Activated CD4-positive, alpha-beta T cell treated with anti-CD3 and anti-CD28 coated beads, Interleukin-2, amount 50 U/mL, for 16 hours (primary cell): ENCODE measurements at regions not wholly inside any gene's neighbourhood (a gene's known extent, or its start where the extent isn't known, plus 50 kb on each side); places are given as distances from the start of the nearest gene placed in this dataset.

Experiments
- DNase-seq: peaks from one replicate; pipeline ENCODE4 v3.0.0-alpha.2; 2020

DNA sequence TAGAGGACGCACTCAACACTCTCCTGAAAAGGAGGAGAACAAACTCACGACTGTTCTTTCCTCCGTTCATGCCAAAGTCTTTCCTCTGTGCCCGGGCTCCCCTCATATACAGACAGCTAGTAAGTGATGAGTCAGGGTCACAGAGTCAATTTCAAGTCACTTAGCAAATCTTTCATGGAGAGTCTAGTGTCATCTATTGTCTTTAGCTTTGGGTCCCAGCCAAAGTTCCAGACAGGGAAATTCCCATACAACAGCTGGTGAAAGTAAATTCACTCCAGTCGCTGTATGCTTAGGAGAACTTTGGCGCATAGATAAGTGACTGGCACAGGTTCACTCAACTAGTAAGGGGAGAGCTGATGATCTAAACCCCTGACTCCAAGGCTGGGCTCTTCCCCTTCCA, 226.5 kb downstream of the MID1 start:
- DNase-seq, result no peak

DNA sequence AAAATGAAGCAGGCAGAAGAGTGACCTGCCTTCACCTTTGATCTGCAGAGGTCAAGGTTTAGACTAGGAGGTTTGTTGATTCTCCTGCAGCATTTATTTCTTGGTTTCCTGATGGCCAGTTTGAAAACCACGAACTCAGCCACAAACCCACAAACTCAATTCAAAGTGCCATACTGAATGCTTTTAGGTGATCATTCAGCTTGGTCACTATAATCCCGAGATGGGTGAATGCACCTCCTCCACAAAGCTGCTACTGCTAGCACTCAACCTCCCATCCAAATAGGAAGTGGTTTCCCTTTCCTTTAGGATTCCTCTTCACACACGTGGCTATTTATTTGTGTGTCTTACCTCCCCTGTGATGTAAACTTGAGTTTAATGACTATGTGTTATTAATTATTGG, 225.2 kb downstream of the MID1 start:
- DNase-seq, result no peak
